GM21526 (cell line): ENCODE measurements at regions not wholly inside any gene's neighbourhood (a gene's known extent, or its start where the extent isn't known, plus 50 kb on each side); places are given as distances from the start of the nearest gene placed in this dataset.
A peak's percentile ranks its signal among the peaks of the same experiment; 100 is the strongest.

Experiments
- ATAC-seq: cut with Tn5 transposase; IDR thresholded peaks from one replicate; pipeline ENCODE4 v1.9.1; 2021; ENCODE audit warnings: moderate library complexity; ENCODE audit not compliant: unreplicated experiment, low FRiP score

- no peak for ATAC-seq
Measured at GRCh38 chr7:140242057-140243031, 65.6 kb upstream of the KDM7A start.

DNA sequence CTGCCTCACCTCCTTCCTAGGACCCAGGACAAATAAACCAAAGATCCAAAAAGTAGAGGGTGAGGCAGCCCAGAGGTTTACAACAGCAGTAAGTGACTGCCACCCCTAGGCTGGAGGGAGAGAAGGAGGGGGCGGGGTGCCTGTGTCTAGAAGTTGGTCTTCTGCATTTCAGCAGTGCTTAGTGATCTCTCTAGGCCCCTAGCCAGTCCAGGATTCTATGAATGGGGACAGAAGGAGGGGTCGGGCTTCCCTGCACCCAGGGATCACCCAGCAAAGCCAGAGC lies 62.8 kb upstream of the KDM7A start:
- no peak for ATAC-seq

GRCh38 chr7:140238778-140239652 lies 62.2 kb upstream of the KDM7A start:
- ATAC-seq, result no peak

DNA sequence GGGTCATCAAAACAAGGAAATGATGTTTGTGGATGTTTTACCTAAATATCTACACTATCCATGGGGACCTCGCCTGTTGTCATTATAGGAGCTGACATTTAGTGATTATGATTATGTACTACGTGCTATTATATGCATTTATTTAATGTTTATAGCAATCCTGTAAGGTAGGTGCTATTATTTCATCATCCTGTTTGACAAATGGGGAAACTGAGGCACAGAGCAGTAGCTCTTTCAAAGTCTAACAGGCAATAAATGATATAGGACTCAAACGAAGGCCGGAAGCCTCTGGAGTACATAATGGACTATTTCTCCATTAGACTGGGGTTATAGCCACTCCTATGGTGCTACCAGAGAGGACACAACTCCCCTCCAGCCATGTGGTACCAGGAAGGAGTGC lies 60.6 kb upstream of the KDM7A start:
- ATAC-seq, result no peak

DNA sequence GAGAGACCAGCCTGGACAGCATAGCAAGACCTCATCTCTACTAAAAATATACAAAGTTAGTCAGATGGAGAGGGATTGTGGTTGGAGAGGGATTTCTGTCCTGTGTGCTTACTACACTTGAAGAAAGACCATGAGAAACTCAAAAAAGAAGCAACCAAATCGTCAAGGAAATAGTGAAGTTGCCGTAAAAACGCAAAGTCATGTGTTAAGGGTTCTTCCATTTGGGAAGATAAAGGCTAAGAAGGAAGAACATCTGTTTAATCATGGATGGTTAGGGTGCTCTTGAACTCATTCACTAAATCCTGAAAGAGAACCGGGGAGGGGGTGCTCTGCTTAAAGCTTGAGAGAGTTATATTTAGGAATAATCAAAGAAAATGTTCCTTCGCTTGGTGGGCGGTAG lies 59.8 kb upstream of the KDM7A start:
- ATAC-seq, result no peak

GRCh38 chr7:140235114-140235513 lies 58.3 kb upstream of the KDM7A start:
- no peak for ATAC-seq

- no peak for ATAC-seq
Measured at GRCh38 chr7:140232957-140233917, 56.5 kb upstream of the KDM7A start.

- no peak for ATAC-seq
Measured at GRCh38 chr7:140231771-140232491, 55.1 kb upstream of the KDM7A start.

- no peak for ATAC-seq
Measured at GRCh38 chr7:140230861-140231770, 54.3 kb upstream of the KDM7A start.

DNA sequence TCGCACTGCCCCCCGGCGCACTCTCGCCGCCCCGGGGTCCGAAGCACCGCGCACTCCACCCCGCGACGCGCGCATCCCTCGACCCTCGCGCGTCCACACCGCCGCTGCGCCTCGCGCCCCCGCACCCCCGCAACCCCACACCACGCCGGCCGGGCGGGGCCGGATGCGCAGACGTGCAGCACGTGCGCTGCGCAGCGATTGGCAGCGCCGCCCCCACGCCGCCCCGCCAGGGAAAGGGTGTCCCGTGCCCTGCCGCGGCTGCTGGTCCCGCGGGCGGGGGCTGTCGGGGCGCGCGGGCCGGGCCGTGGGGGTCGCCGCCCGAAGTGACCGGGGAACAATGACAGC lies 53.7 kb upstream of the KDM7A start:
- peak; percentile 43 for ATAC-seq

GRCh38 chr7:140229591-140230515 lies 53.1 kb upstream of the KDM7A start:
- ATAC-seq, result peak; percentile 36

DNA sequence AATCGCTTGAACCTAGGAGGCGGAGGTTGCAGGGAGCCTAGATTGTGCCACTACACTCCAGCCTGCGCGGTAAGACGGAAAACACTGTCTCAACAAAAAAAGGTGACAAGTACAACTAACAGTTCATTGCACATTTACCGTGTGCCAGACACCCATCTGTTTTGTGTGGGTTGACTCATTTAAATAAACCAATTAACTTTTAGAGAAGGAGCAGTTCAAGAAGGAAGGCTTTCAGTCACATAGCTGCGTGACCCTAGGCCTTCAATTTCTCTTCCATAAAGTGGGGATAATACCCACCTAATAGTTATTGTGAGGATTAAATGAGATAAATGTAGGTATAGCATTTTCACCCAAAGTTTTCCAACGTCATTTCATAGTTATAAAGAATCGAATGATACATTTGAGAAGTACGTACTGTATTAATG lies 52.3 kb upstream of the KDM7A start:
- ATAC-seq, result no peak
